ENCODE measurements at regions not wholly inside any gene's neighbourhood (a gene's known extent, or its start where the extent isn't known, plus 50 kb on each side); places are given as distances from the start of the nearest gene placed in this dataset.

DNA sequence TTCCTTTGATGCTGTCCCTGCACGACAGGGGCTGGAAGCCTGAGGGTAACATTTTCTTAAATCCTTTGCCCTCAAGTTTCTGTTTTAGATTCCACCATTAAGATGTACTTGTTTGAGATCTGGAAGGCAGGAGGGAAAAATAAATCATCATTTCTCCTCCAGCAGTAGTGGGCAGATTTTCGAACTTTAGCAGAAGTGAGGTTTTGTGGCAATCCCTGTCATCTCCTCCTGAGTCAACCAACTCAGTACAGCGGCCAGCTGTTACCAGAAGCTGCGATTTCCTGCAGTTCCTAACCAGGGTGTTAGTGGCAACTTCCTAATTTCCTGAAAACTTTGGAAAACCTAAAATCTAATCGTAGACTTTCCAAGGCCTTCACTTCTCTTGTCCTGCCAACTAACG is 517.2 kb upstream of the ACVR2A start:
- DNase-seq (ENCODE audit: extremely low spot score, unreplicated experiment) = no peak
- Mint-ChIP-seq H3K4me3 (ENCODE audit: unreplicated experiment) (no peak overlapping the region), H3K27me3 (ENCODE audit: unreplicated experiment) (no peaks in the 10 kb centered on the region), H3K27ac (ENCODE audit: unreplicated experiment) (no peak overlapping the region), H3K9me3 (ENCODE audit: unreplicated experiment) (no peaks in the 10 kb centered on the region), H3K36me3 (ENCODE audit: unreplicated experiment) (no peaks in the 10 kb centered on the region), H3K4me1 (ENCODE audit: unreplicated experiment) (no peaks in the 10 kb centered on the region)
- TF ChIP-seq CTCF (IDR thresholded peaks at IDR 0.05) = no peak

GRCh38 chr2:147325990-147326389 is 518.8 kb upstream of the ACVR2A start:
- no peaks in the 10 kb centered on the region for H3K27me3 Mint-ChIP-seq (ENCODE audit: unreplicated experiment)
- H3K9me3 Mint-ChIP-seq (ENCODE audit: unreplicated experiment) = peaks cover 4% of the 10 kb centered on the region
- DNase-seq (ENCODE audit: extremely low spot score, unreplicated experiment) = no peak
- H3K4me1 Mint-ChIP-seq (ENCODE audit: unreplicated experiment) = no peaks in the 10 kb centered on the region
- no peak for TF ChIP-seq CTCF (IDR thresholded peaks at IDR 0.05)
- H3K36me3 Mint-ChIP-seq (ENCODE audit: unreplicated experiment) = no peaks in the 10 kb centered on the region
- no peak overlapping the region for H3K27ac Mint-ChIP-seq (ENCODE audit: unreplicated experiment)
- no peak overlapping the region for H3K4me3 Mint-ChIP-seq (ENCODE audit: unreplicated experiment)

GRCh38 chr2:147320146-147320545 is 524.7 kb upstream of the ACVR2A start:
- DNase-seq (ENCODE audit: extremely low spot score, unreplicated experiment) = no peak
- H3K4me1 Mint-ChIP-seq (ENCODE audit: unreplicated experiment) = no peaks in the 10 kb centered on the region
- H3K36me3 Mint-ChIP-seq (ENCODE audit: unreplicated experiment) = no peaks in the 10 kb centered on the region
- H3K9me3 Mint-ChIP-seq (ENCODE audit: unreplicated experiment) = peaks cover 38% of the 10 kb centered on the region
- H3K27ac Mint-ChIP-seq (ENCODE audit: unreplicated experiment) = no peak overlapping the region
- no peak for TF ChIP-seq CTCF (IDR thresholded peaks at IDR 0.05)
- no peaks in the 10 kb centered on the region for H3K27me3 Mint-ChIP-seq (ENCODE audit: unreplicated experiment)
- H3K4me3 Mint-ChIP-seq (ENCODE audit: unreplicated experiment) = no peak overlapping the region

DNA sequence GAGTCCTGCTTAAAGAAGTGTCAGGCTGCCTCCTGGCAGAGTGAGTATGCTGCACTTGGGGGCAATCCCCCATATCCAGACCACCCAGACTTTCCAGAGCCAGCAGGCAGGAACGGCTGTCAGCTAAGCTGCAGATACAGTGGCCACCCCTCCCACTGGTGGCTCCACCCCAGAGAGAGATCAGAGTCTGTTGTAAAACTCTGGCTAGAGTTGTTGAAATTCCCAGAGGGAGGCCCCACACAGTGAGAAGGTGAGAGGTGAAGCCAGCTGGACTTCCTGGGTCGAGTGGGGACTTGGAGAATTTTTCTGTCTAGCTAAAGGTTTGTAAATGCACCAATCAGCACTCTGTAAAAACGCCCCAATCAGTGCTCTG is 533.8 kb upstream of the ACVR2A start:
- Mint-ChIP-seq H3K9me3 (ENCODE audit: unreplicated experiment) (no peaks in the 10 kb centered on the region), H3K4me1 (ENCODE audit: unreplicated experiment) (no peaks in the 10 kb centered on the region), H3K27ac (ENCODE audit: unreplicated experiment) (no peak overlapping the region), H3K4me3 (ENCODE audit: unreplicated experiment) (no peak overlapping the region), H3K27me3 (ENCODE audit: unreplicated experiment) (no peaks in the 10 kb centered on the region), H3K36me3 (ENCODE audit: unreplicated experiment) (no peaks in the 10 kb centered on the region)
- no peak for TF ChIP-seq CTCF (IDR thresholded peaks at IDR 0.05)
- no peak for DNase-seq (ENCODE audit: extremely low spot score, unreplicated experiment)

GRCh38 chr2:147310335-147311057 is 534.3 kb upstream of the ACVR2A start:
- Mint-ChIP-seq H3K27me3 (ENCODE audit: unreplicated experiment) (no peaks in the 10 kb centered on the region), H3K9me3 (ENCODE audit: unreplicated experiment) (no peaks in the 10 kb centered on the region), H3K27ac (ENCODE audit: unreplicated experiment) (no peak overlapping the region), H3K4me1 (ENCODE audit: unreplicated experiment) (no peaks in the 10 kb centered on the region), H3K36me3 (ENCODE audit: unreplicated experiment) (no peaks in the 10 kb centered on the region), H3K4me3 (ENCODE audit: unreplicated experiment) (no peak overlapping the region)
- TF ChIP-seq CTCF (IDR thresholded peaks at IDR 0.05) = no peak
- DNase-seq (ENCODE audit: extremely low spot score, unreplicated experiment) = no peak

All from osteocyte (in vitro differentiated cells).